ENCODE measurements at regions not wholly inside any gene's neighbourhood (a gene's known extent, or its start where the extent isn't known, plus 50 kb on each side); places are given as distances from the start of the nearest gene placed in this dataset.

GRCh38 chr11:119473226-119473625 lies 50.3 kb upstream of the THY1 start:
- TF ChIP-seq CTCF (IDR thresholded peaks at IDR 0.05) (no peak), POLR2AphosphoS5 (IDR thresholded peaks at IDR 0.05; ENCODE audit: insufficient read depth in 1 of 2, low read depth in 1 of 2) (no peak)
